ENCODE measurements at regions not wholly inside any gene's neighbourhood (a gene's known extent, or its start where the extent isn't known, plus 50 kb on each side); places are given as distances from the start of the nearest gene placed in this dataset.

DNA sequence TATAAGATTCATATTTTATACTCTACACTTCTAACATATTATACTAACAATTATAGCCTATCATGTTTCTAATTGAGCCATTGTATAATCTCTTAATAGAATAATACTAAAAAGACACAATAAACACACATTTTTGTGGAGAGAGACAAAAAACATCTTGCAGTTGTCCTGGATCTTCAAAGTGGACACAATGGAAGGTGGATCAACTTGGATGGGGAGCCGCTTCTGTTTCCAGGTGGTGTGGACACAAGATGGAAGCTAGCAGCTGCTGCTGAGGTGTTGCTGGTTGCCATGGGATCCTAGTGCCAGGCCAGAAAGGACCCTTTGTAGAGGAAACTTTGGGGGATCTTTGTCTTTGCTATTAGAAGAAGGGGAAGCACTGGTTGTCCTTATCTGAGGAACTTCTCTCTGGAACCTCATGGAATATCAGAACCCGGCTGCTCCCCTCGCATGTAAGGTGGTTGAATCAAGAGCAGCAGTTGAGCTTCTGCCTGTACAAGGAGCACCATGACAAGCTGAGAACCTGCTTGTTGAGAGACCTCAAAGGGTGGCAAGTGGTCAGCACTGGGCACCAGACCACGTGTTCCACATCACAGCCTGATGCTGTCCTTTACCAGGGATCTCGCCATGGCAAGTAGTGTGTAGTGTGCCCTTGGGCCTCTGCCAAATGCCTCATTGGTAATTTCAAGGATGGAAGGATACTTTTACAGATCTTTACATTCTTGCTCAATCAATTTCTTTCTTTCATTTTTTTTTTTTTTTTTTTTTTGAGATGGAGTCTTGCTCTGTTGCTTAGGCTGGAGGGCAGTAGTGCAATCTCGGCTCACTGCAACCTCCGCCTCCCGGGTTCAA is 232.2 kb downstream of the MYCN start:
- H3K4me3 ChIP-seq (ENCODE audit: low read depth, low read length): no peak overlapping the region
- TF ChIP-seq, protein P1, sequence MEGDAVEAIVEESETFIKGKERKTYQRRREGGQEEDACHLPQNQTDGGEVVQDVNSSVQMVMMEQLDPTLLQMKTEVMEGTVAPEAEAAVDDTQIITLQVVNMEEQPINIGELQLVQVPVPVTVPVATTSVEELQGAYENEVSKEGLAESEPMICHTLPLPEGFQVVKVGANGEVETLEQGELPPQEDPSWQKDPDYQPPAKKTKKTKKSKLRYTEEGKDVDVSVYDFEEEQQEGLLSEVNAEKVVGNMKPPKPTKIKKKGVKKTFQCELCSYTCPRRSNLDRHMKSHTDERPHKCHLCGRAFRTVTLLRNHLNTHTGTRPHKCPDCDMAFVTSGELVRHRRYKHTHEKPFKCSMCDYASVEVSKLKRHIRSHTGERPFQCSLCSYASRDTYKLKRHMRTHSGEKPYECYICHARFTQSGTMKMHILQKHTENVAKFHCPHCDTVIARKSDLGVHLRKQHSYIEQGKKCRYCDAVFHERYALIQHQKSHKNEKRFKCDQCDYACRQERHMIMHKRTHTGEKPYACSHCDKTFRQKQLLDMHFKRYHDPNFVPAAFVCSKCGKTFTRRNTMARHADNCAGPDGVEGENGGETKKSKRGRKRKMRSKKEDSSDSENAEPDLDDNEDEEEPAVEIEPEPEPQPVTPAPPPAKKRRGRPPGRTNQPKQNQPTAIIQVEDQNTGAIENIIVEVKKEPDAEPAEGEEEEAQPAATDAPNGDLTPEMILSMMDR (IDR thresholded peaks at IDR 0.05; ENCODE audit: insufficient read depth, low read length): no peak
- DNase-seq (ENCODE audit: low read depth): no peak

DNA sequence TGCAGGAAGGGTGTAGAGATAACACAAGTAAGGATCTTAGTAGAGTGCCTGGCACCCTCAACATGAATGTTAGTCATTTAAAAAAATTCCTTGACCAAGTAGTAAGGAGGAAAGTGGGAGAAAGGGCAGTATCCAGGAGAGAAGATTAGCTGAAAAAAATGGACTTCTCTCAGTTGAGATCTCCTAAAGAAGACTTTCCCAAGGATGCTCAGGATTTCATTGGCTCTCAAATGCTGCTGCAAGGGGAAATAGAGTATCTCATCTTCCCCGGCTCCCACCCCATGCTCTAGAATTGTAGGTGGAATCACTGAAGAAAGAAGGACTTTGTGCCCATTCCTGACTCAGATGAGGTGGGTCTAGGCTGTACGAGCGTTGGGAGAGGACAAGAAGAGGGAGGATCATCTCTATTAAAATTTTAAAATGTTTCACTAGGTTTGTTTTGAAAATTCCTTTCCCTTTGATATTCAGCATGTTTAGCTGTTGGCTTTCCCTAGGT is 231.1 kb downstream of the MYCN start:
- TF ChIP-seq, protein P1 (IDR thresholded peaks at IDR 0.05; ENCODE audit: insufficient read depth, low read length): no peak
- no peak for DNase-seq (ENCODE audit: low read depth)
- no peak overlapping the region for H3K4me3 ChIP-seq (ENCODE audit: low read depth, low read length)

DNA sequence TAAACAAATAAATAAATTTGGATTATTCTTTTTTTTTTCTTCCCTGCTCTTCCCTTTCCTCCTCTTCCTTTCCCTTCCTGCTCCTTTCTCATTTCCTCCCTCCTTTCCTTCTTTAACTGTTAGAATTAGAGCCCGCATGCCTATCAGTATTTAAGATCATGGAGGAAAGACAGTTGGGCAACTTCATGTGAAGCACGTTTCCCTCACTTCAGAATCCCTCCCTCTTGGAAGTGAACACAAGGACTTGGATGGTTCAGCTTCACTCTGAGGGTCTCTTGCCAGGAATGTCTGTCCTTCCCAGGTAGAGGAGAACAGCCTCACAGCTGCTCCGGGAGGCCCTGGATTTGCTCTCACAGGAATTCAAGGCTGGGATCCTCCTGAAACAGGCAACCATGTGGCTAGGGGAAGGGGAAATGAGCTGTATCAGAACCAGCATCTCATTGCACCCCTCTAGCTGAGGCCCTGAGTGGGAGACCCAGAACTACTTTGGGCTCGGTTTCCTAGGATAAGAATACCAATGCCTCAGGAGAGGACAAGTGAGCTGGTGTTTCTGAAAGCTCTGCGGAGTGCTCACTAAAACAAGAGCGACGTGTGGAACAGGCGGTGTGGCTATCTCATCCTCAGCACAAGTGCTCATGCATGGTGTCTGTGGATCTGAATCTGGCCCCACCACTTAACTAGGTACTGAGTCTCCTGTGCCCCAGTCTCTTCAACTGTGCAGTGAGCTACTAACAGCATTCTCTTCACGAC is 230.5 kb downstream of the MYCN start:
- no peak overlapping the region for H3K4me3 ChIP-seq (ENCODE audit: low read depth, low read length)
- DNase-seq (ENCODE audit: low read depth): no peak
- TF ChIP-seq, protein P1 (IDR thresholded peaks at IDR 0.05; ENCODE audit: insufficient read depth, low read length): no peak

DNA sequence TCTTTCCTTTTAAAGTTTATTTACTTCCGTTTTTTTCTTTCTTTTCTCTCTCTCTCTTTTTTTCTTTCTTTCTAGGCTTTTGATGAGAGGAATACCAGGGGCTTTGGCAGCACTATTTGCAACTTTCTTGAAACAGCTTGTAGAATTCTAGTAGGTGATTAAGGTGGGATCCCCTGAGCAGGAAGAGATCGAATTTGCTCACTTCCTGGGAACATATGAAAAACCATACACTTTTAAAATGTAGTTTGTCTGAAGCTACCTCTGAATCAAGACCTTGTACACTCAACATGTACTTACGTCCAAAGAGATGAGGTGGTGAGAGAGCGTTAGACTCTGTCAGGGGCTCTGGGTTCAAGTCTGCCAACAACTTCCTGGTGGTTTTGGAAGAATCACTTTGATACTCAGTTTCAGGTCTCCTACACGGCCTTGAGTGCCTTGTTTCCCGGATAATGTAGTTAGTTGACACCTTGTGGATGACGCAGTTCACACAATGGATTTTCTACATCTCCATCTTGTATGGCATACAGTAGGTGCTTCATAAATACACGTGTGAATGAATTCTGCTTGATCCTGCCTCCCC is 229.1 kb downstream of the MYCN start:
- no peak for DNase-seq (ENCODE audit: low read depth)
- H3K4me3 ChIP-seq (ENCODE audit: low read depth, low read length): no peak overlapping the region
- TF ChIP-seq, protein P1 (IDR thresholded peaks at IDR 0.05; ENCODE audit: insufficient read depth, low read length): no peak

DNA sequence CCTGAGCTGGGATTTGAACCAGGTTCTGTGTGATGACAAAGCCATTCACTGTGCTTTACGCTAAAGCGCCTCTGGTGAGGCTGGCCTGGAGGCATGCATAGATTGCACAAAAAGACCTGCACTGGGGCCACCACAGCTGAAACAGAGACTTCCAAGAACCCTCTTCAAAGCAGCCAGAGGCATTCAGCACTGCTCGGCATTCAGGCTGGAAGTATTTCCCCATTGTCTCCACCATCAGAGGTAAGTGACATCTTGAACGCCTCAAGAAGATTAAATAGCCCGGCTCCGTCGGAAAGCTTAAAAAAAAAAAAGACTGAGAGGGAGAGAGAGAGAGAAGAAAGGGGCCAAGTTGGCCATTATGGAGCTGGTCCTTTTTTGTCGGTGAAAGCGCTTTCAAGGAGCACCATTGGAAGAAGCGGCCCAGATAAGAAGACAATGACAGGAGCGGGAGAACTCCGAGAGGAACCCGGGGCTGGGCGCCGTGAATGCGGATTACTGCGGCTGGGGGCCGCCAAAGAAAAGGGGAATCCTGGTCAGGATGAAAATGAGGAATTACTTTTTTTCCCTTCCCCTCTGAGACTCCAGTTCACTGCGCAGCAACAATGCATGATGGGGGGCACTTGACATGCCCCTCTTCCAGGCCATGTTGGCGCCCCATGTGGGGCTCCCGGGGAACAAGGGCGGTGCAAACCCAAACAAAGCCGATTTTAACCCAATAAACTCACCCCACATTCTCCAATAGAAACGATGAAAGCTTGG is 228.3 kb downstream of the MYCN start:
- no peak for DNase-seq (ENCODE audit: low read depth)
- H3K4me3 ChIP-seq (ENCODE audit: low read depth, low read length): no peak overlapping the region
- TF ChIP-seq, protein P1 (IDR thresholded peaks at IDR 0.05; ENCODE audit: insufficient read depth, low read length): no peak

DNA sequence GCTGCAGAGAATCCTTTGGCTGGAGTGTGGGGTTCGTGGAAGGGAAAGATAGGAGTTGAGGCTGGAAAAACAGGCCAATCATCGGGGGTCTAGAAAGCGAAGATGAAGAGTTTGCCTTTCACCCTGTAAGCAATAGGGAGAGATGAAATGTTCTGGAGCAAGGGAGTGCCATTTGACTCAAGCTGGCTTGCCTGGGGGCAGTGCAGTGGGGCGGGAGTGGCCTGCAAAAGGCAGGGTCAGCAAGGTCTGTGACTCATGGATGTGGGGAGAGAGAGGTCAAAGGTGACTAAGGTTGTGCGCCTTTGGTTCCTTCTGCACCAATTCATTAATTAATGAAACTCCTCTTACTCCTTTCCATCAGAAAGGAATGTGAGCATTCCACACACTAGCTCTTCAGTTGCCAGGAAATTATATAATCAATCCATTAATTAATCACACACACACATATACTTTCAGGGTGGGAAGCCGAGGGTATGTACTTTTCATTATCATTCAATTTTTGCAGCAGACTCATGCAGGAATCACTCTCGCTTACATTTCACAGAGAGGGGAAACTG is 227.6 kb downstream of the MYCN start:
- no peak overlapping the region for H3K4me3 ChIP-seq (ENCODE audit: low read depth, low read length)
- TF ChIP-seq, protein P1 (IDR thresholded peaks at IDR 0.05; ENCODE audit: insufficient read depth, low read length): no peak
- DNase-seq (ENCODE audit: low read depth): no peak

All from fibroblast of the aortic adventitia (primary cell).